H1 (cell line): ENCODE measurements at regions not wholly inside any gene's neighbourhood (a gene's known extent, or its start where the extent isn't known, plus 50 kb on each side); places are given as distances from the start of the nearest gene placed in this dataset.

Experiments
- CTCF ChIA-PET: fragments of 300-600 bp; sonication (Branson Sonifier 250); formaldehyde crosslinking; loops from one replicate; lab custom pipeline; 2021; ENCODE audit not compliant: partially characterized antibody; lab: Charles Lee
- POLR2A ChIA-PET: fragments of 300-600 bp; sonication (Branson Sonifier 250); formaldehyde crosslinking; loops from one replicate; lab custom pipeline; 2021; ENCODE audit warnings: inconsistent platforms; ENCODE audit not compliant: partially characterized antibody; lab: Charles Lee
- DNase-seq, 2 experiments: peaks; one replicate each; pipeline versions ENCODE4 v3.0.0 to v3.0.0-alpha.2; 2010 to 2022; ENCODE audit warnings: low spot score in 2 of 2, low read depth in 1 of 2, mixed read lengths in 1 of 2
- FAIRE-seq: peaks from 2 replicates; lab custom pipeline; 2011; peaks lifted over from hg19 to GRCh38; lab: Jason Lieb, UNC
- H2AFZ ChIP-seq: 2 replicates; pipeline ENCODE4 v1.8.1; 2012; ENCODE audit warnings: low read length, inconsistent platforms
- H2AK5ac ChIP-seq: 2 replicates; pipeline ENCODE4 v1.6.1; 2013; ENCODE audit warnings: low read depth, low read length
- H2BK120ac ChIP-seq: replicated peaks from 2 replicates; pipeline ENCODE3; 2013; ENCODE audit warnings: low read depth, low read length, inconsistent platforms
- H2BK12ac ChIP-seq: 2 replicates; pipeline ENCODE4 v1.6.1; 2013; ENCODE audit warnings: low read depth, low read length
- H2BK15ac ChIP-seq: 2 replicates; pipeline ENCODE4 v1.6.1; 2013; ENCODE audit warnings: low read length
- H2BK20ac ChIP-seq: 2 replicates; pipeline ENCODE4 v1.6.1; 2013; ENCODE audit warnings: low read length
- H2BK5ac ChIP-seq: 2 replicates; pipeline ENCODE4 v1.6.1; 2013; ENCODE audit warnings: low read depth, low read length
- H3K14ac ChIP-seq: 2 replicates; pipeline ENCODE4 v1.6.1; 2013; ENCODE audit warnings: inconsistent platforms; ENCODE audit not compliant: insufficient read length
- H3K18ac ChIP-seq: 2 replicates; pipeline ENCODE4 v1.6.1; 2013; ENCODE audit warnings: low read length; ENCODE audit errors: extremely low read depth
- H3K23ac ChIP-seq: 2 replicates; pipeline ENCODE4 v1.6.1; 2013; ENCODE audit warnings: inconsistent platforms; ENCODE audit not compliant: insufficient read length
- H3K23me2 ChIP-seq: 2 replicates; pipeline ENCODE4 v1.6.1; 2013; ENCODE audit warnings: low read depth, low read length
- H3K27ac ChIP-seq: 2 replicates; pipeline ENCODE4 v1.6.1; 2011; ENCODE audit warnings: low read depth, low read length, inconsistent platforms
- H3K27me3 ChIP-seq, 4 experiments: replicated peaks in 1 of 4; 1 replicate in 1 of 4; 2 replicates in 3 of 4; pipeline versions ENCODE4 v1.6.1 to v1.8.1; 2011 to 2013; ENCODE audit warnings: low read length in 3 of 4, mild to moderate bottlenecking in 3 of 4, inconsistent platforms in 2 of 4, mixed read lengths in 2 of 4, moderate library complexity in 1 of 4; ENCODE audit not compliant: control insufficient read depth in 3 of 4, insufficient read depth in 3 of 4; ENCODE audit errors: extremely low read depth in 1 of 4
- H3K36me3 ChIP-seq, 4 experiments: 2 replicates each; pipeline versions ENCODE4 v1.6.1 to v1.8.1; 2011 to 2013; ENCODE audit warnings: mild to moderate bottlenecking in 4 of 4, low read length in 3 of 4, moderate library complexity in 2 of 4, control low read depth in 1 of 4, inconsistent platforms in 1 of 4; ENCODE audit not compliant: insufficient read depth in 4 of 4, control insufficient read depth in 2 of 4
- H3K4ac ChIP-seq: replicated peaks from 2 replicates; pipeline ENCODE3; 2013; ENCODE audit warnings: low read length, low read depth, mixed read lengths, inconsistent platforms; ENCODE audit not compliant: insufficient read length
- H3K4me1 ChIP-seq, 4 experiments: replicated peaks in 1 of 4; 1 replicate in 1 of 4; 2 replicates in 3 of 4; pipeline versions ENCODE4 v1.6.1 to v1.8.1; 2011 to 2013; ENCODE audit warnings: low read length in 3 of 4, inconsistent platforms in 2 of 4, mixed read lengths in 1 of 4; ENCODE audit not compliant: insufficient read depth in 4 of 4, control insufficient read depth in 3 of 4
- H3K4me2 ChIP-seq, 2 experiments: 2 replicates each; pipeline versions ENCODE4 v1.6.1 to v1.8.1; 2011 to 2013; ENCODE audit warnings: low read depth in 2 of 2, low read length in 2 of 2, control low read depth in 1 of 2, inconsistent platforms in 1 of 2, mild to moderate bottlenecking in 1 of 2; ENCODE audit not compliant: insufficient read depth in 1 of 2
- H3K4me3 ChIP-seq, 4 experiments: fragments of 200-600, 300-600 bp in 1 of 4; sonication (generic), shearing (Covaris generic), sonication (Bioruptor Twin) in 1 of 4; 2 replicates each; pipeline versions ENCODE4 v1.5.1 to v1.8.1; 2011 to 2016; ENCODE audit warnings: low read length in 4 of 4, low read depth in 3 of 4, control low read depth in 2 of 4, inconsistent platforms in 2 of 4, mild to moderate bottlenecking in 2 of 4, mixed read lengths in 1 of 4, moderate library complexity in 1 of 4; ENCODE audit not compliant: insufficient read depth in 2 of 4; ENCODE audit errors: extremely low read depth in 1 of 4
- H3K56ac ChIP-seq: replicated peaks from 2 replicates; pipeline ENCODE3; 2013; ENCODE audit warnings: low read depth, mild to moderate bottlenecking, mixed read lengths, low read length, inconsistent platforms; ENCODE audit not compliant: insufficient read length
- H3K79me1 ChIP-seq: 2 replicates; pipeline ENCODE4 v1.6.1; 2013; ENCODE audit warnings: low read depth, low read length, control low read depth
- H3K79me2 ChIP-seq, 2 experiments: 2 replicates each; pipeline versions ENCODE4 v1.6.1 to v1.8.1; 2012 to 2013; ENCODE audit warnings: low read length in 2 of 2, mild to moderate bottlenecking in 2 of 2, inconsistent platforms in 1 of 2; ENCODE audit not compliant: insufficient read depth in 2 of 2, control insufficient read depth in 1 of 2
- H3K9ac ChIP-seq, 4 experiments: replicated peaks in 1 of 4; 1 replicate in 1 of 4; 2 replicates in 3 of 4; pipeline versions ENCODE4 v1.6.1 to v1.8.1; 2011 to 2013; ENCODE audit warnings: low read depth in 3 of 4, low read length in 3 of 4, control low read depth in 2 of 4, mild to moderate bottlenecking in 2 of 4, moderate library complexity in 2 of 4, inconsistent platforms in 1 of 4; ENCODE audit errors: extremely low read depth in 1 of 4
- H3K9me3 ChIP-seq, 2 experiments: 2 replicates each; pipeline versions ENCODE4 v1.6.1 to v1.8.1; 2012 to 2013; ENCODE audit warnings: mild to moderate bottlenecking in 2 of 2, moderate library complexity in 2 of 2, control low read depth in 1 of 2, inconsistent platforms in 1 of 2, low read depth in 1 of 2, low read length in 1 of 2, mixed read lengths in 1 of 2; ENCODE audit not compliant: insufficient read depth in 2 of 2
- H4K20me1 ChIP-seq, 2 experiments: replicated peaks in 1 of 2; 2 replicates each; pipeline versions ENCODE3 to v1.8.1; 2011 to 2013; ENCODE audit warnings: inconsistent platforms in 2 of 2, low read length in 2 of 2, mild to moderate bottlenecking in 1 of 2; ENCODE audit not compliant: insufficient read depth in 2 of 2, control insufficient read depth in 1 of 2
- H4K5ac ChIP-seq: 2 replicates; pipeline ENCODE4 v1.6.1; 2013; ENCODE audit warnings: low read length, low read depth, mixed read lengths, inconsistent platforms; ENCODE audit not compliant: insufficient read length
- H4K8ac ChIP-seq: 2 replicates; pipeline ENCODE4 v1.8.0; 2013; ENCODE audit warnings: mild to moderate bottlenecking, moderate library complexity, low read length, inconsistent platforms; ENCODE audit not compliant: insufficient read depth; ENCODE audit errors: extremely low read depth
- H4K91ac ChIP-seq: replicated peaks from 2 replicates; pipeline ENCODE3; 2013; ENCODE audit warnings: low read length, mixed read lengths, inconsistent platforms; ENCODE audit not compliant: insufficient read length
- SP4 ChIP-seq: IDR thresholded peaks from 2 replicates; pipeline ENCODE4 v1.6.1; 2012; ENCODE audit warnings: low read length, inconsistent platforms
- WGBS, 2 experiments: shearing (Covaris generic) in 1 of 2; methylation state at CpG; one replicate each; pipeline versions ENCODE4 v1.1.6 to v1.1.7; 2013 to 2015; ENCODE audit warnings: low lambda C conversion rate in 2 of 2, mixed read lengths in 2 of 2, inconsistent platforms in 1 of 2, low coverage in 1 of 2, missing lambda C conversion rate in 1 of 2; ENCODE audit not compliant: insufficient replicate concordance in 2 of 2, insufficient coverage in 1 of 2, insufficient read length in 1 of 2; ENCODE audit errors: extremely low coverage in 1 of 2, missing lambda C conversion rate in 1 of 2; 5-methylcytosine and 5-hydroxymethylcytosine counted together
- TF ChIP-seq, protein P1 (sequence below): IDR thresholded peaks from 2 replicates; pipeline ENCODE4 v1.6.1; 2011; ENCODE audit warnings: low read length, improper control_type of control experiment

DNA sequence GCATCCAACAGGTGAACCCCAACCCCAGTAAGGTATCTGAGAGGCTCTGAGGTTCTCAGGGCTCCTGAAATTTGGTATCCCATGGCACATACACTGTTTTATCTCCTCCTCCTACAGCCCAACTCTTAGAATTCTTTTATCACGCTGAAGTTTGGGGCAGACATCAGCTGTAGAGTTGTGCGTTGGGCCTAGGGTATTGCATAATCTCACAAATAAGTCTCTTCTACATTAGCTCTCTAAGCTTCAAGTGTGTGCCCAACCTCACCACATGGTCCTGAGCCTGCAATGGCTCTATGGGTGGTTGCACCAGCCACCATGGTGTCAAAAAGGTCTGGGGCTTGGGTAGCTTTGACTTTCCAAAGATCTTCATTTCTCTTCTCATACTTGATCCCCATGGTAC lies 603.0 kb downstream of the BUD13 start:
- Histone ChIP-seq H2BK120ac (no peak overlapping the region), H3K14ac (no peak overlapping the region), H3K18ac (no peak overlapping the region), H4K91ac (no peak overlapping the region), H4K8ac (no peak overlapping the region), H2BK12ac (no peak overlapping the region), H3K4me1 (peaks cover 0 to 7% (median under 1%) of the 10 kb centered on the region in 4 experiments; a peak in 3 of 7 replicates), H3K27ac (no peak overlapping the region), H3K4me3 (no peak overlapping the region), H3K9ac (no peak overlapping the region), H3K36me3 (no peaks in the 10 kb centered on the region), H3K4me2 (no peak overlapping the region), H3K79me1 (no peaks in the 10 kb centered on the region), H3K23me2 (no peaks in the 10 kb centered on the region), H2BK5ac (no peak overlapping the region), H3K9me3 (no peaks in the 10 kb centered on the region), H3K27me3 (no peaks in the 10 kb centered on the region), H3K79me2 (no peaks in the 10 kb centered on the region), H2AFZ (no peak overlapping the region), H2BK15ac (no peak overlapping the region), H2AK5ac (no peak overlapping the region), H3K4ac (no peak overlapping the region), H4K5ac (no peak overlapping the region), H2BK20ac (no peak overlapping the region), H4K20me1 (no peaks in the 10 kb centered on the region), H3K23ac (no peak overlapping the region), H3K56ac (no peak overlapping the region)
- FAIRE-seq, result no peak
- WGBS, 2 experiments, result 80% methylated on average over 2 of the region's 2 CpGs; no CpG with 5 or more reads in 1 of the 2 experiments
- TF ChIP-seq, protein P1, sequence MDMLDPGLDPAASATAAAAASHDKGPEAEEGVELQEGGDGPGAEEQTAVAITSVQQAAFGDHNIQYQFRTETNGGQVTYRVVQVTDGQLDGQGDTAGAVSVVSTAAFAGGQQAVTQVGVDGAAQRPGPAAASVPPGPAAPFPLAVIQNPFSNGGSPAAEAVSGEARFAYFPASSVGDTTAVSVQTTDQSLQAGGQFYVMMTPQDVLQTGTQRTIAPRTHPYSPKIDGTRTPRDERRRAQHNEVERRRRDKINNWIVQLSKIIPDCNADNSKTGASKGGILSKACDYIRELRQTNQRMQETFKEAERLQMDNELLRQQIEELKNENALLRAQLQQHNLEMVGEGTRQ, result no peak
- TF ChIP-seq SP4, result no peak
- ChIA-PET CTCF (interaction anchor here (0.6 to 8.0 kb wide), 13 partner anchors 9 to 208 kb away, joined by 3 to 47 read pairs (median 4); no protein-coding TSS in a partner anchor), POLR2A (interaction anchor here (1.2 kb wide), 1 partner anchor 24 kb away, joined by 3 read pairs; no protein-coding TSS in a partner anchor)
- no peak for DNase-seq
